ENCODE measurements at regions not wholly inside any gene's neighbourhood (a gene's known extent, or its start where the extent isn't known, plus 50 kb on each side); places are given as distances from the start of the nearest gene placed in this dataset.

DNA sequence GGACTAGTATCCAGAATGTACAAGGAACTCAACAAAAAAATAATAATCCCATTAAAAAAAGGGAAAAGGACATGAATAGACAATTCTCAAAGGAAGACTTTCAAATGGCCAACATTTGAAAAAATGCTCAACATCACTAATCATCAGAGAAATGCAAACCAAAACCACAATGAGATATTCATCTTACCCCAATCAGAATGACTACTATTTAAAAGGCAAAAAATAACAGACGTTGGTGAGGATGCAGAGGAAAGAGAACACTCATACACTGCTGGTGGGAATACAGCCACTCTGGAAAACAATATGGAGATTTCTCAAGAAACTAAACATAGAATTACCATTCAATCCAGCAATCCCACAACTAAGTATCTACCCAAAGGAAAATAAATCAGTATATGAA is 133.1 kb downstream of the KDR start:
- in situ Hi-C loops (cut with MboI; ENCODE audit: low pct_ligation_motif_present in 1 of 4, low pct_unique_long_range_greater_than_20kb in 1 of 4, low sequenced_read_pairs in 3 of 4) = no loop called here
- H3K27me3 ChIP-seq = no peaks in the 10 kb centered on the region
- intact Hi-C loops (cut with DNase I; ENCODE audit: low total_unique reads) = no loop called here
- DNase-seq = no peak
- H3K4me1 ChIP-seq = no peaks in the 10 kb centered on the region
- TF ChIP-seq, protein P1, sequence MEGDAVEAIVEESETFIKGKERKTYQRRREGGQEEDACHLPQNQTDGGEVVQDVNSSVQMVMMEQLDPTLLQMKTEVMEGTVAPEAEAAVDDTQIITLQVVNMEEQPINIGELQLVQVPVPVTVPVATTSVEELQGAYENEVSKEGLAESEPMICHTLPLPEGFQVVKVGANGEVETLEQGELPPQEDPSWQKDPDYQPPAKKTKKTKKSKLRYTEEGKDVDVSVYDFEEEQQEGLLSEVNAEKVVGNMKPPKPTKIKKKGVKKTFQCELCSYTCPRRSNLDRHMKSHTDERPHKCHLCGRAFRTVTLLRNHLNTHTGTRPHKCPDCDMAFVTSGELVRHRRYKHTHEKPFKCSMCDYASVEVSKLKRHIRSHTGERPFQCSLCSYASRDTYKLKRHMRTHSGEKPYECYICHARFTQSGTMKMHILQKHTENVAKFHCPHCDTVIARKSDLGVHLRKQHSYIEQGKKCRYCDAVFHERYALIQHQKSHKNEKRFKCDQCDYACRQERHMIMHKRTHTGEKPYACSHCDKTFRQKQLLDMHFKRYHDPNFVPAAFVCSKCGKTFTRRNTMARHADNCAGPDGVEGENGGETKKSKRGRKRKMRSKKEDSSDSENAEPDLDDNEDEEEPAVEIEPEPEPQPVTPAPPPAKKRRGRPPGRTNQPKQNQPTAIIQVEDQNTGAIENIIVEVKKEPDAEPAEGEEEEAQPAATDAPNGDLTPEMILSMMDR (IDR thresholded peaks at IDR 0.05) = no peak
- no peak for TF ChIP-seq POLR2AphosphoS5 (IDR thresholded peaks at IDR 0.05)
- TF ChIP-seq POLR2A (IDR thresholded peaks at IDR 0.05) = no peak
- TF ChIP-seq EP300 (IDR thresholded peaks at IDR 0.05; ENCODE audit: low read depth) = no peak
- no peak overlapping the region for H3K27ac ChIP-seq
- no peak overlapping the region for H3K4me3 ChIP-seq
- peaks cover 3 to 4% of the 10 kb centered on the region in 2 donors for H3K9me3 ChIP-seq
- WGBS, 2 donors (ENCODE audit: low coverage in 1 of 2) = 64 to 83% methylated on average over 1 of the region's 1 CpG
- H3K36me3 ChIP-seq = no peaks in the 10 kb centered on the region

DNA sequence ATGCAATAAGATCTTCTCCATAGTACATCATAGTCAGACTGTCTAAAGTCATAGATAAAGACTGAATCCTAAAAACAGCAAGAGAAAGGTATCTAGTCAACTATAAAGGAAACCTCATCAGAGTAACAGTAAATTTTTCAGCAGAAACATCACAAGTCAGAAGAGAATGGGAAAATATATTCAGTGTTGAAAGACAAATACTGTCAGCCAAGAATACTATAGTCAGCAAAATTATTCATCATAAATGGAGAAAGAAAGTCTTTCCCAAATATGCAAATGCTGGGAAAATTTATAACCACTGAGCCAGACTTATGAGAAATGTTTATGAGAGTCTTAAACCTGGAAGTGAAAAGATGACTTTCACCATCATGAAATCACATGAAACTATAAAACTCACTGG is 136.7 kb downstream of the KDR start:
- Histone ChIP-seq H3K36me3 (no peaks in the 10 kb centered on the region), H3K27me3 (no peaks in the 10 kb centered on the region), H3K4me1 (no peaks in the 10 kb centered on the region), H3K27ac (no peak overlapping the region), H3K4me3 (no peak overlapping the region), H3K9me3 (peaks cover 3 to 4% of the 10 kb centered on the region in 2 donors)
- no peak for TF ChIP-seq POLR2A (IDR thresholded peaks at IDR 0.05)
- no peak for TF ChIP-seq POLR2AphosphoS5 (IDR thresholded peaks at IDR 0.05)
- TF ChIP-seq, protein P1 (IDR thresholded peaks at IDR 0.05) = no peak
- TF ChIP-seq EP300 (IDR thresholded peaks at IDR 0.05; ENCODE audit: low read depth) = no peak
- DNase-seq = no peak
- intact Hi-C loops (cut with DNase I; ENCODE audit: low total_unique reads) = no loop called here
- in situ Hi-C loops (cut with MboI; ENCODE audit: low pct_ligation_motif_present in 1 of 4, low pct_unique_long_range_greater_than_20kb in 1 of 4, low sequenced_read_pairs in 3 of 4) = no loop called here

DNA sequence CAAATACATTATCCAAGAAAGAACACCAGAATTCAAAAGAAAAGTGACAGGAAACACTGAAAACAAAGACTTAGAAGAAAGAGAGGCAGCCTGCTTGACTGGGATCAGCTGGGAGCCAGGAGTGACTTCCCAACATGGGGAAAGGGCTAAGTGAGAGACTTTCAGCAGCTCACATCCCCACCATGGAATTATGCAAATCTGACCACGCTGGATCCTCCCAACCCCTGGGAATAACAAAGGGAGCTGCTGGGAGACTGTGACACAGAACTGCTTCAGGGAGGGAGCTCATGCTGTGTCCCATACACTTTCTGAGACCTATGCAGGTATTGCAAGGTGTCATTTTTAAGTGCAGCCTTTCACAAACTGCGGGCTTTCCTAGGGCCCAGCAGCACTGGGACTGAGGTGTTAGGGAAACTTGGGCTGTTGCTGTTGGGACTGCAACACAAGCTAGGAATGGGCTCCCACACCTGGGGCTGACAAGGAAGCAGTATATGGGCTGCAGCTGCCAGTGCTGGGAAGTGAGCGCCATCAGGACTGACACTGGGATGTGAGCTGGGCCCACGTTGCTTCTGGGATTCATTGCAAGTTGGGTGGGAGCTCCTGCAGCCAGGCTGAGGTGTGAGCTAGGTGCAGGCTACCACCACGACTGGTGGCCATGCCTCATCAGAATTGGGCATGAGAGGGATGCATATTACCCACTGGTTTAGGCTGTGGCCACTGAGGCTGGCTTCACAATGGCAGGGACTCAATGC is 139.1 kb downstream of the KDR start:
- Histone ChIP-seq H3K27ac (no peak overlapping the region), H3K36me3 (no peaks in the 10 kb centered on the region), H3K4me3 (no peak overlapping the region), H3K27me3 (no peaks in the 10 kb centered on the region), H3K9me3 (peaks cover 3 to 4% of the 10 kb centered on the region in 2 donors), H3K4me1 (no peaks in the 10 kb centered on the region)
- TF ChIP-seq, protein P1 (IDR thresholded peaks at IDR 0.05) = no peak
- TF ChIP-seq POLR2A (IDR thresholded peaks at IDR 0.05) = no peak
- no peak for TF ChIP-seq POLR2AphosphoS5 (IDR thresholded peaks at IDR 0.05)
- DNase-seq = no peak
- WGBS, 2 donors (ENCODE audit: low coverage in 1 of 2) = 20 to 59% methylated on average over 1 to 5 of the region's 5 CpGs
- intact Hi-C loops (cut with DNase I; ENCODE audit: low total_unique reads) (no loop called here), in situ Hi-C loops (cut with MboI; ENCODE audit: low pct_ligation_motif_present in 1 of 4, low pct_unique_long_range_greater_than_20kb in 1 of 4, low sequenced_read_pairs in 3 of 4) (no loop called here)

DNA sequence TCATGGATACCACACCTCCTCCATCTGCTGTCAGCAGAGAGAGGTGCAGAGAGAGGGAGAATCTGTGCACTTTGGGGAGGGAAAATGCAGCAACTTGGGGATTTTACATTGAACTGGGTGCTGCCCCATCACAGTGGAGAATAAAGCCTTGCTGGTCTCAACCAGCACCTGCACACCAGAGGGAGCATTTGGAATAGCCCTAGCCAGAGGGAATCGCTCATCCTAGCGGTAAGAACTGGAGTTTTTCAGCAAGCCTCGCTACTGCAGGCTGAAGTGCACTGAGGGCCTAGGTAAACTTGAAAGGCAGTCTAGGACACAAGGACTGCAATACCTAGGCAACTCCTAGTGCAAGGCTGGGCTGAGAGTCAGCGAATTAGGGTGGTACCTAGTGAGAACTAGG is 148.7 kb downstream of the KDR start:
- no peak for TF ChIP-seq POLR2AphosphoS5 (IDR thresholded peaks at IDR 0.05)
- 63% methylated on average over 4 of the region's 4 CpGs; no CpG with 5 or more reads in 1 of the 2 donors for WGBS, 2 donors (ENCODE audit: low coverage in 1 of 2)
- H3K9me3 ChIP-seq = peaks cover 0 to 4% of the 10 kb centered on the region in 2 donors
- H3K36me3 ChIP-seq = no peaks in the 10 kb centered on the region
- H3K4me1 ChIP-seq = no peaks in the 10 kb centered on the region
- no peak for DNase-seq
- H3K27me3 ChIP-seq = no peaks in the 10 kb centered on the region
- H3K4me3 ChIP-seq = no peak overlapping the region
- in situ Hi-C loops (cut with MboI; ENCODE audit: low pct_ligation_motif_present in 1 of 4, low pct_unique_long_range_greater_than_20kb in 1 of 4, low sequenced_read_pairs in 3 of 4) = no loop called here
- H3K27ac ChIP-seq = no peak overlapping the region
- intact Hi-C loops (cut with DNase I; ENCODE audit: low total_unique reads) = no loop called here

DNA sequence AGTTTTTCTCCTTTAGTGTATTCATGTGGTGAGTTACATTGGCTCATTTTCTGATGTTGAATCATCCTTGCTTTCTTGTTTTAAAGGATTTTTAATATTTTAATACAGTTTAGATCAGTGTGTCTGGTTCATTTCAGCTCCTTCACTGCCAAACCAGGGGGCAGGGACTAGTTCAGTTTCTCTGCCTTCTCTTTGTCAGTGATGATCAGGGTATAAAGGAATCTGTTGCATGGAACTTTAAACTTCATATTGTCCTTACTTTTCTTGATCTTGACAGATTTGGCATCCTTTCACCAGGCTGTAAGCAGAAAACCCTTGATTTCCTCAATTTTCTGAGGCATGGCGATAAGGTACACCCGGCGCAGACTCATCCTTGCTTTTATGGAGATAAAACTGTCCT is 149.4 kb downstream of the KDR start:
- Histone ChIP-seq H3K4me1 (no peaks in the 10 kb centered on the region), H3K9me3 (peaks cover 0 to 4% of the 10 kb centered on the region in 2 donors), H3K27me3 (no peaks in the 10 kb centered on the region), H3K4me3 (no peak overlapping the region), H3K27ac (no peak overlapping the region), H3K36me3 (no peaks in the 10 kb centered on the region)
- TF ChIP-seq, protein P1 (IDR thresholded peaks at IDR 0.05) = no peak
- TF ChIP-seq POLR2A (IDR thresholded peaks at IDR 0.05) (no peak), EP300 (IDR thresholded peaks at IDR 0.05; ENCODE audit: low read depth) (no peak), POLR2AphosphoS5 (IDR thresholded peaks at IDR 0.05) (no peak)
- 94 to 95% methylated on average over 3 of the region's 3 CpGs for WGBS, 2 donors (ENCODE audit: low coverage in 1 of 2)
- no peak for DNase-seq
- in situ Hi-C loops (cut with MboI; ENCODE audit: low pct_ligation_motif_present in 1 of 4, low pct_unique_long_range_greater_than_20kb in 1 of 4, low sequenced_read_pairs in 3 of 4) (no loop called here), intact Hi-C loops (cut with DNase I; ENCODE audit: low total_unique reads) (no loop called here)

Data from transverse colon (tissue), 4 donors.